Stomach smooth muscle (tissue), 2 donors: ENCODE measurements at regions not wholly inside any gene's neighbourhood (a gene's known extent, or its start where the extent isn't known, plus 50 kb on each side); places are given as distances from the start of the nearest gene placed in this dataset.

Source experiments
- H3K27ac ChIP-seq: one replicate; pipeline ENCODE4 v1.7.0; 2013; ENCODE audit warnings: mild to moderate bottlenecking, low read length, inconsistent platforms
- H3K27me3 ChIP-seq, 2 donors: one replicate each; pipeline ENCODE4 v1.7.0; 2013; ENCODE audit warnings: low read length in 2 of 2; ENCODE audit not compliant: insufficient read depth in 2 of 2, control insufficient read depth in 1 of 2
- H3K36me3 ChIP-seq, 2 donors: one replicate each; pipeline ENCODE4 v1.7.0; 2013; ENCODE audit warnings: low read length in 2 of 2; ENCODE audit not compliant: control insufficient read depth in 2 of 2, insufficient read depth in 2 of 2
- H3K4me1 ChIP-seq: one replicate; pipeline ENCODE4 v1.7.0; 2013; ENCODE audit warnings: low read length; ENCODE audit not compliant: control insufficient read depth, insufficient read depth
- H3K4me3 ChIP-seq, 2 donors: one replicate each; pipeline ENCODE4 v1.7.0; 2013; ENCODE audit warnings: low read length in 2 of 2
- H3K9ac ChIP-seq, 2 donors: one replicate each; pipeline ENCODE4 v1.7.0; 2013; ENCODE audit warnings: low read length in 2 of 2, mild to moderate bottlenecking in 1 of 2
- H3K9me3 ChIP-seq, 2 donors: one replicate each; pipeline ENCODE4 v1.7.0; 2013; ENCODE audit warnings: low read length in 2 of 2; ENCODE audit not compliant: control insufficient read depth in 2 of 2
- donor health status: healthy.
- donor health status: Pancreatic carcinoma.

DNA sequence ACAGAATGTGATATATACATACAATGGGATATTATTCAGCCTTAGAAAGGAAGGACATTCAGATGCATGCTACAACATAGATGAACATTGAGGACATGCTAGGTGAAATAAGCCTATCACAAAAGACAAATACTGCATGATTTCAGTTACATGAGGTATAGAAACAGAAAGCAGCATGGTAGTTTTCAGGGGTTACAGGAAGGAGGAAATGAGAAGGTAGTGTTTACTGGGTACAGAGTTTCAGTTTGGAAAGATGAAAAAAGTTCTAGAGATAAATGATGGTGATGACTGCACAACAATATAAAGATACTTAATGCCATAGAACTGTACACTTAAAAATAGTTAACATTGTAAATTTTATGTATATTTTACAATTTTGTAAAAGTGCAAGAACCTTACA lies 266.7 kb upstream of the C11orf87 start:
- Histone ChIP-seq H3K36me3 (no peaks in the 10 kb centered on the region), H3K27ac (no peak overlapping the region), H3K27me3 (no peaks in the 10 kb centered on the region), H3K9me3 (peaks cover 0 to 2% of the 10 kb centered on the region in 2 donors), H3K9ac (no peak overlapping the region), H3K4me3 (no peak overlapping the region), H3K4me1 (no peaks in the 10 kb centered on the region)

DNA sequence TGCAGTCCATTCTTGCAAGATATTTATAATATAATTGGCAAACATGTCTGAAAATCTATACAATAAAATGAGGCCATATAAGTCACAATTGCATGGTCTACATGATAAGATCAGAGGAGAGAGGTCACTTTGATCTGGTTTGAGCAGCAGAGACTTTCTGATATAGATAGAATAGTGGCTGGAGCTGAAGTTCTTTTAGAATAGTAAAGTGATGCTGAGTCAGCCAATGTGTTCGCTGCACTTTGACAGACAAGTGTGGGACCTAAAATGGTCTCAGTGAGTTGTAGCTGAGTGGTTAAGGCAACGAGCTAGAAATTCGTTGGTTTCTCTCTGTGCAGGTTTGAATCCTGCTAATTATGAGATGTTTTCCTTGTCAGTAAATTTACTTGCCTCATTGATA lies 257.0 kb upstream of the C11orf87 start:
- Histone ChIP-seq H3K36me3 (no peaks in the 10 kb centered on the region), H3K4me3 (no peak overlapping the region), H3K27me3 (no peaks in the 10 kb centered on the region), H3K9me3 (no peaks in the 10 kb centered on the region), H3K9ac (no peak overlapping the region), H3K27ac (no peak overlapping the region), H3K4me1 (no peaks in the 10 kb centered on the region)

GRCh38 chr11:109166441-109166840 lies 255.5 kb upstream of the C11orf87 start:
- Histone ChIP-seq H3K9ac (no peak overlapping the region), H3K4me3 (no peak overlapping the region), H3K4me1 (no peaks in the 10 kb centered on the region), H3K9me3 (no peaks in the 10 kb centered on the region), H3K36me3 (no peaks in the 10 kb centered on the region), H3K27ac (no peak overlapping the region), H3K27me3 (no peaks in the 10 kb centered on the region)

- Histone ChIP-seq H3K27me3 (no peaks in the 10 kb centered on the region), H3K27ac (no peak overlapping the region), H3K9me3 (no peaks in the 10 kb centered on the region), H3K9ac (no peak overlapping the region), H3K36me3 (no peaks in the 10 kb centered on the region), H3K4me1 (no peaks in the 10 kb centered on the region), H3K4me3 (no peak overlapping the region)
Observed at GRCh38 chr11:109173504-109173903, 248.5 kb upstream of the C11orf87 start.

- Histone ChIP-seq H3K27me3 (no peaks in the 10 kb centered on the region), H3K36me3 (no peaks in the 10 kb centered on the region), H3K4me1 (no peaks in the 10 kb centered on the region), H3K4me3 (no peak overlapping the region), H3K9ac (no peak overlapping the region), H3K9me3 (no peaks in the 10 kb centered on the region), H3K27ac (no peak overlapping the region)
Observed at GRCh38 chr11:109184376-109184775, 237.6 kb upstream of the C11orf87 start.

GRCh38 chr11:109192864-109193263 lies 229.1 kb upstream of the C11orf87 start:
- H3K36me3 ChIP-seq = no peaks in the 10 kb centered on the region
- H3K27me3 ChIP-seq = no peaks in the 10 kb centered on the region
- H3K9ac ChIP-seq = no peak overlapping the region
- no peaks in the 10 kb centered on the region for H3K4me1 ChIP-seq
- H3K9me3 ChIP-seq = no peaks in the 10 kb centered on the region
- no peak overlapping the region for H3K4me3 ChIP-seq
- no peak overlapping the region for H3K27ac ChIP-seq

DNA sequence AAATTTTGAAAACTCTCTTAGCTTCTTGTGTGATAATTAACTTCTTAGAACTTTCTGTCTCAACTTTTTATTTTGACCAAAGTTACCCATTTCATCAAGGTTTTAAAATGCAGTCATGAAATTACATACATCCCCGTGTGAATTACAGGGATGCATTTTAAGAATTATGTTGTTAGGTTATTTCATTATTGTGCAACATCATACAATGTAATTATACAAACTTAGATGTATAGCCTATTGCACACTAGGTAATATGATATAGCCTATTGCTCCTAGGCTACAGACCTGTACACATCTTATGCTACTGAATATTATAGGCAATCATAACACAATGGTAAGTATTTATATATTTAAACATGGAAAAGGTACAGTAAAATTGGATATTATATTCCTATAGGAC lies 228.1 kb upstream of the C11orf87 start:
- Histone ChIP-seq H3K9me3 (no peaks in the 10 kb centered on the region), H3K27me3 (no peaks in the 10 kb centered on the region), H3K9ac (no peak overlapping the region), H3K27ac (no peak overlapping the region), H3K36me3 (no peaks in the 10 kb centered on the region), H3K4me3 (no peak overlapping the region), H3K4me1 (no peaks in the 10 kb centered on the region)

DNA sequence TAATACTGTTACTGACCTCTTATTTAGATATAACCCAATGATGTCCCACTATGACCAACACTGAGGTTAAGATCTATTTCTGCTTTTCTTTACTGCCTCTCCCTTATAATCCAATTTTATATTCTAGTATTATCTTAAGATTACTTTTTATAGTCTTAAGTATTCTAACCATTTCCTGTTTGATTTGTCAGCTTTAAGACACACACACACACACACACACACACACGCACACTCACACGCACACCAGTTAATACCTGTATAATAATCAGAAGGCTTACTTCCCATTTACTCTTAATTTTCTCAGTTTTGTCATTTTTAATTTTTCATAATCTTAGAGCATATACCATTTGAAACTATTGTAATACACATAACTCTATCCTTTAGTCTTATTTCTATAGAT lies 226.0 kb upstream of the C11orf87 start:
- H3K9me3 ChIP-seq = no peaks in the 10 kb centered on the region
- no peaks in the 10 kb centered on the region for H3K36me3 ChIP-seq
- no peak overlapping the region for H3K9ac ChIP-seq
- no peaks in the 10 kb centered on the region for H3K4me1 ChIP-seq
- H3K27me3 ChIP-seq = no peaks in the 10 kb centered on the region
- H3K27ac ChIP-seq = no peak overlapping the region
- no peak overlapping the region for H3K4me3 ChIP-seq

DNA sequence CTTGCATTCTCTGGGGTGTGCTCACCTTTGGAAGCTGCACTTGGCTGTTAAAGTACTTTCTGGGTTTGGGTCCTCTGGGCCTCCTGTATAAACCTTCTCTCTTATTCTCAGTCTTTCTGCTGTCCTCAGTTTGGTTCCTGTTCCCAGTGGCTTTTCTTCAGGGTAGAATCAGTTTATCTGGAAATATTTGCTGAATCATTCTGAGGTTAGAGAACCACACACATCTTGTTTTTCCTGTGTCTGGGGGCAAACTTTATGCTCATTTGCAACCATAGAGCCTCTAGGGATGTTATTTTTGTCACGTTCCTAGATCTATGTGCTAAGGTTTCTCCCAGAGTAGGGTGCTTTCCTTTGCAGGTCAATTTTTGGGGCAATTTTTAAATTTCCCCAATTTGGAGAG lies 224.3 kb upstream of the C11orf87 start:
- no peaks in the 10 kb centered on the region for H3K36me3 ChIP-seq
- no peaks in the 10 kb centered on the region for H3K27me3 ChIP-seq
- no peaks in the 10 kb centered on the region for H3K9me3 ChIP-seq
- H3K4me3 ChIP-seq = no peak overlapping the region
- no peaks in the 10 kb centered on the region for H3K4me1 ChIP-seq
- no peak overlapping the region for H3K27ac ChIP-seq
- no peak overlapping the region for H3K9ac ChIP-seq

- no peaks in the 10 kb centered on the region for H3K4me1 ChIP-seq
- no peaks in the 10 kb centered on the region for H3K36me3 ChIP-seq
- H3K9me3 ChIP-seq = no peaks in the 10 kb centered on the region
- no peaks in the 10 kb centered on the region for H3K27me3 ChIP-seq
- no peak overlapping the region for H3K9ac ChIP-seq
- no peak overlapping the region for H3K27ac ChIP-seq
- H3K4me3 ChIP-seq = no peak overlapping the region
Observed at GRCh38 chr11:109203176-109203575, 218.8 kb upstream of the C11orf87 start.

GRCh38 chr11:109205312-109205711 lies 216.7 kb upstream of the C11orf87 start:
- H3K27me3 ChIP-seq = no peaks in the 10 kb centered on the region

DNA sequence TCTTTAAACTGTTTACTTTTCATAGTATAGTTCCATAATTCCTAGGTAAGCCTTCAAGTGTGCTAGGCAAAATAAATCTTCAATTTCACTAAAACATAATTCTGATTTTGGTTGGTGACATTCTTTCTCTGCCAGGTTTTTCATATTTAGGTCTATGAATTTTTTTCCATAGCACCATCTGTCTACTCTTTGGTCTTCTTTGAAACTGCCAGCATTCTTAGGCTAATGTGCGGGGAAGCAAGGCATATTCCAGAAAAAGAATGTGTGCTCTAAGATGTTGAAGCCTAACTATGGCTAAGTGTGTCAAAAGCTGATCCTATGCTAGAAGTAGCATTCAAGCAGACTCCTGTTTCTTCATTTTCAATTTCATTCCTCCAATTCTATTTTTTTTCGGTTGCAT lies 213.9 kb upstream of the C11orf87 start:
- Histone ChIP-seq H3K4me3 (no peak overlapping the region), H3K9me3 (no peaks in the 10 kb centered on the region), H3K4me1 (no peaks in the 10 kb centered on the region), H3K36me3 (no peaks in the 10 kb centered on the region), H3K27me3 (no peaks in the 10 kb centered on the region), H3K9ac (no peak overlapping the region), H3K27ac (no peak overlapping the region)

More at GRCh38 chr11:109205312-109205711, 216.7 kb upstream of the C11orf87 start:
- Histone ChIP-seq H3K9me3 (no peaks in the 10 kb centered on the region), H3K9ac (no peak overlapping the region), H3K4me3 (no peak overlapping the region), H3K27ac (no peak overlapping the region), H3K36me3 (no peaks in the 10 kb centered on the region), H3K4me1 (no peaks in the 10 kb centered on the region)
